K562 (cell line): ENCODE measurements at regions not wholly inside any gene's neighbourhood (a gene's known extent, or its start where the extent isn't known, plus 50 kb on each side); places are given as distances from the start of the nearest gene placed in this dataset.

ENCODE experiments used
- ATAC-seq: fragments of 200-7000 bp; cut with Tn5 transposase; 3 replicates; pipeline ENCODE4 v1.9.1; 2020; ENCODE audit warnings: moderate library complexity
- BruUV-seq: library from RNA; stranded (reverse); fragments of 400-500 nt; replicated peaks from 2 replicates; lab custom pipeline; 2021; lab: Mats Ljungman, UMichigan
- CTCF ChIA-PET: fragments of 300-600 bp; formaldehyde crosslinking; extraction: SDS; loops from one replicate; lab custom pipeline; 2021; ENCODE audit warnings: low intra/inter-chr PET ratio; lab: Yijun Ruan, JAX
- POLR2A ChIA-PET: fragments of 300-600, 350-650 bp; sonication (Branson Sonifier 250); formaldehyde crosslinking; extraction: SDS; loops from one replicate; lab custom pipeline; 2021; ENCODE audit warnings: antibody characterized with exemption, inconsistent platforms; lab: Yijun Ruan, JAX
- DNase-seq, 4 experiments: peaks; one replicate each; pipeline versions ENCODE4 v3.0.0 to v3.0.0-alpha.2; 2011 to 2018; ENCODE audit warnings: low spot score in 3 of 4, mixed read lengths in 3 of 4; ENCODE audit errors: extremely low read depth in 1 of 4
- FAIRE-seq: peaks from 2 replicates; lab custom pipeline; 2011; peaks lifted over from hg19 to GRCh38; lab: Jason Lieb, UNC
- H2AFZ ChIP-seq: 2 replicates; pipeline ENCODE4 v1.6.0; 2011; ENCODE audit warnings: low read depth, low read length, control low read depth, inconsistent platforms
- H3K27ac ChIP-seq: fragments of 200-600 bp; 3 replicates; pipeline ENCODE4 v1.8.0; 2011; ENCODE audit warnings: low read depth, mild to moderate bottlenecking, control low read depth, inconsistent platforms, low read length, moderate library complexity, mixed read lengths; ENCODE audit errors: extremely low read depth
- H3K27me3 ChIP-seq, 2 experiments: fragments of 300-600 bp in 1 of 2; 2 replicates in 1 of 2; 3 replicates in 1 of 2; pipeline versions ENCODE4 v1.6.0 to v1.8.0; 2011; ENCODE audit warnings: inconsistent platforms in 2 of 2, low read length in 2 of 2, mild to moderate bottlenecking in 1 of 2, mixed read lengths in 1 of 2, moderate library complexity in 1 of 2; ENCODE audit not compliant: control insufficient read depth in 2 of 2, insufficient read depth in 2 of 2
- H3K36me3 ChIP-seq: fragments of 300-600 bp; 3 replicates; pipeline ENCODE4 v1.8.0; 2011; ENCODE audit warnings: mild to moderate bottlenecking, low read length, inconsistent platforms; ENCODE audit not compliant: control insufficient read depth, insufficient read depth
- H3K4me1 ChIP-seq, 2 experiments: fragments of 200-600 bp in 1 of 2; replicated peaks in 1 of 2; 2 replicates in 1 of 2; 3 replicates in 1 of 2; pipeline versions ENCODE4 v1.5.1 to v1.8.0; 2011; ENCODE audit warnings: inconsistent platforms in 2 of 2, low read length in 2 of 2, mild to moderate bottlenecking in 1 of 2, mixed read lengths in 1 of 2, moderate library complexity in 1 of 2; ENCODE audit not compliant: control insufficient read depth in 2 of 2, insufficient read depth in 2 of 2
- H3K4me2 ChIP-seq: 2 replicates; pipeline ENCODE4 v1.6.1; 2011; ENCODE audit warnings: low read length, control low read depth, inconsistent platforms, mixed read lengths; ENCODE audit not compliant: insufficient read depth
- H3K4me3 ChIP-seq: fragments of 200-600 bp; sonication (generic), shearing (Covaris generic); 2 replicates; pipeline ENCODE4 v1.5.1; 2016; ENCODE audit warnings: control low read depth, inconsistent platforms
- H3K79me2 ChIP-seq: fragments of 200-600 bp; 3 replicates; pipeline ENCODE4 v1.8.0; 2011; ENCODE audit warnings: low read length, inconsistent platforms; ENCODE audit not compliant: control insufficient read depth, insufficient read depth
- H3K9ac ChIP-seq, 2 experiments: 2 replicates each; pipeline versions ENCODE4 v1.6.0 to v1.6.1; 2011; ENCODE audit warnings: low read depth in 2 of 2, low read length in 2 of 2, control low read depth in 1 of 2, inconsistent platforms in 1 of 2, mild to moderate bottlenecking in 1 of 2, mixed read lengths in 1 of 2; ENCODE audit not compliant: insufficient read depth in 1 of 2
- H3K9me1 ChIP-seq: one replicate; pipeline ENCODE4 v1.6.0; 2011; ENCODE audit warnings: inconsistent platforms, mild to moderate bottlenecking, low read length, moderate library complexity; ENCODE audit not compliant: control insufficient read depth, insufficient read depth
- H3K9me3 ChIP-seq: replicated peaks from 2 replicates; pipeline ENCODE4 v1.5.1; 2011; ENCODE audit warnings: low read depth, low read length, inconsistent platforms; ENCODE audit not compliant: control insufficient read depth, insufficient read depth
- H4K20me1 ChIP-seq: replicated peaks from 2 replicates; pipeline ENCODE4 v1.6.1; 2011; ENCODE audit warnings: low read length, inconsistent platforms, mixed read lengths; ENCODE audit not compliant: control insufficient read depth, insufficient read depth
- ERF ChIP-seq: fragments of 450-650 bp; formaldehyde crosslinking; IDR thresholded peaks from 2 replicates; pipeline ENCODE4 v1.4.0; 2020; ENCODE audit warnings: mild to moderate bottlenecking, mixed read lengths
- POLR2AphosphoS5 ChIP-seq: IDR thresholded peaks from 2 replicates; pipeline ENCODE4 v1.6.1; 2011; ENCODE audit warnings: mild to moderate bottlenecking, low read depth, low read length, moderate library complexity; ENCODE audit not compliant: control insufficient read depth, insufficient read depth
- RNF2 ChIP-seq: sonication (generic); IDR thresholded peaks from 2 replicates; pipeline ENCODE4 v1.6.1; 2016
- TEAD2 ChIP-seq: fragments of 450-650 bp; IDR thresholded peaks from 2 replicates; pipeline ENCODE4 v1.6.1; 2016; ENCODE audit warnings: missing genetic modification characterization, control low read depth, missing compliant biosample characterization
- TFAM ChIP-seq: fragments of 250-450 bp; sonication (Bioruptor Pico); conservative IDR thresholded peaks from 2 replicates; pipeline ENCODE4 v1.5.0; 2021; ENCODE audit warnings: mild to moderate bottlenecking, moderate library complexity
- TRIM28 ChIP-seq: fragments of 450-650 bp; IDR thresholded peaks from 2 replicates; pipeline ENCODE4 v1.6.1; 2017
- ZNF347 ChIP-seq: fragments of 450-650 bp; formaldehyde crosslinking; IDR thresholded peaks from 2 replicates; pipeline ENCODE4 v1.4.0; 2020; ENCODE audit warnings: low read depth, mild to moderate bottlenecking, moderate library complexity
- ZNF398 ChIP-seq: fragments of 250-450 bp; sonication (Bioruptor Pico); IDR thresholded peaks from 2 replicates; pipeline ENCODE4 v1.8.0; 2021; ENCODE audit warnings: moderate library complexity, mild to moderate bottlenecking, inconsistent platforms
- ZNF668 ChIP-seq: fragments of 250-450 bp; sonication (Bioruptor Pico); IDR thresholded peaks from 2 replicates; pipeline ENCODE4 v1.8.0; 2022; ENCODE audit warnings: mild to moderate bottlenecking, inconsistent platforms
- WGBS: fragments of 100-300 bp; shearing (Covaris generic); methylation state at CpG from one replicate; pipeline ENCODE4 v1.1.6; 2016; ENCODE audit warnings: low coverage, mixed read lengths; ENCODE audit not compliant: insufficient coverage; ENCODE audit errors: missing lambda C conversion rate; 5-methylcytosine and 5-hydroxymethylcytosine counted together
- in situ Hi-C: fragments of 300-500 bp; cut with MboI; formaldehyde crosslinking; loops from 4 replicates; pipeline ENCODE4 v1.15.0; 2018; ENCODE audit warnings: inconsistent platforms, mixed read lengths
- intact Hi-C: fragments of 100-400 bp; cut with micrococcal nuclease; formaldehyde crosslinking; loops from 2 replicates; pipeline ENCODE4 v1.14.2; 2022

GRCh38 chr15:86010398-86010797 lies 69.3 kb upstream of the AGBL1 start:
- H4K20me1 ChIP-seq: no peaks in the 10 kb centered on the region
- BruUV-seq: no TSS peak
- no peak for FAIRE-seq

More at GRCh38 chr15:86010398-86010797, 69.3 kb upstream of the AGBL1 start:
- no peak overlapping the region for H3K4me3 ChIP-seq
- ATAC-seq (no peak), DNase-seq (no peak)
- no peaks in the 10 kb centered on the region for H3K4me1 ChIP-seq
- no peaks in the 10 kb centered on the region for H3K9me1 ChIP-seq
- 4% methylated on average over 5 of the region's 9 CpGs for WGBS
- H3K79me2 ChIP-seq: no peaks in the 10 kb centered on the region
- no peak overlapping the region for H3K27ac ChIP-seq
- no peak overlapping the region for H3K4me2 ChIP-seq
- H3K36me3 ChIP-seq: no peaks in the 10 kb centered on the region
- no peak overlapping the region for H2AFZ ChIP-seq
- intact Hi-C loops: no loop called here
- H3K27me3 ChIP-seq: no peaks in the 10 kb centered on the region
- ChIA-PET CTCF (no interaction called here), POLR2A (no interaction called here)
- no peaks in the 10 kb centered on the region for H3K9me3 ChIP-seq
- no peak overlapping the region for H3K9ac ChIP-seq
- in situ Hi-C loops: no loop called here
- no peak for TF ChIP-seq ZNF398 (CRISPR knock-in tag)
- no peak for TF ChIP-seq ZNF668 (CRISPR knock-in tag)
- no peak for TF ChIP-seq ERF (CRISPR knock-in tag)
- TF ChIP-seq TEAD2 (tag): no peak
- no peak for TF ChIP-seq POLR2AphosphoS5
- no peak for TF ChIP-seq TRIM28
- TF ChIP-seq RNF2: no peak
- TF ChIP-seq ZNF347 (CRISPR knock-in tag): no peak
- TF ChIP-seq TFAM (CRISPR knock-in tag): no peak
